ENCODE measurements at regions not wholly inside any gene's neighbourhood (a gene's known extent, or its start where the extent isn't known, plus 50 kb on each side); places are given as distances from the start of the nearest gene placed in this dataset.

GRCh38 chr2:5444854-5445253, 247.3 kb upstream of the SOX11 start:
- Histone ChIP-seq H3K27me3 (no peaks in the 10 kb centered on the region), H3K9me3 (no peaks in the 10 kb centered on the region), H3K36me3 (no peaks in the 10 kb centered on the region), H3K27ac (no peak overlapping the region), H3K4me3 (no peak overlapping the region), H3K4me1 (no peaks in the 10 kb centered on the region)
- intact Hi-C loops (cut with DNase I), result no loop called here
- no peak for ATAC-seq
- WGBS, 2 donors, result 66 to 76% methylated on average over 4 of the region's 4 CpGs
- no peak for DNase-seq
- FAIRE-seq, result no peak
- no peak for TF ChIP-seq CTCF (IDR thresholded peaks at IDR 0.05)

GRCh38 chr2:5449867-5450266, 242.3 kb upstream of the SOX11 start:
- H3K27me3 ChIP-seq, result no peaks in the 10 kb centered on the region
- no peak overlapping the region for H3K27ac ChIP-seq
- intact Hi-C loops (cut with DNase I), result no loop called here
- no peak for TF ChIP-seq CTCF (IDR thresholded peaks at IDR 0.05)
- H3K4me1 ChIP-seq, result no peaks in the 10 kb centered on the region
- FAIRE-seq, result no peak
- no peaks in the 10 kb centered on the region for H3K36me3 ChIP-seq
- H3K9me3 ChIP-seq, result no peaks in the 10 kb centered on the region
- no peak for ATAC-seq
- no peak for DNase-seq
- H3K4me3 ChIP-seq, result no peak overlapping the region

DNA sequence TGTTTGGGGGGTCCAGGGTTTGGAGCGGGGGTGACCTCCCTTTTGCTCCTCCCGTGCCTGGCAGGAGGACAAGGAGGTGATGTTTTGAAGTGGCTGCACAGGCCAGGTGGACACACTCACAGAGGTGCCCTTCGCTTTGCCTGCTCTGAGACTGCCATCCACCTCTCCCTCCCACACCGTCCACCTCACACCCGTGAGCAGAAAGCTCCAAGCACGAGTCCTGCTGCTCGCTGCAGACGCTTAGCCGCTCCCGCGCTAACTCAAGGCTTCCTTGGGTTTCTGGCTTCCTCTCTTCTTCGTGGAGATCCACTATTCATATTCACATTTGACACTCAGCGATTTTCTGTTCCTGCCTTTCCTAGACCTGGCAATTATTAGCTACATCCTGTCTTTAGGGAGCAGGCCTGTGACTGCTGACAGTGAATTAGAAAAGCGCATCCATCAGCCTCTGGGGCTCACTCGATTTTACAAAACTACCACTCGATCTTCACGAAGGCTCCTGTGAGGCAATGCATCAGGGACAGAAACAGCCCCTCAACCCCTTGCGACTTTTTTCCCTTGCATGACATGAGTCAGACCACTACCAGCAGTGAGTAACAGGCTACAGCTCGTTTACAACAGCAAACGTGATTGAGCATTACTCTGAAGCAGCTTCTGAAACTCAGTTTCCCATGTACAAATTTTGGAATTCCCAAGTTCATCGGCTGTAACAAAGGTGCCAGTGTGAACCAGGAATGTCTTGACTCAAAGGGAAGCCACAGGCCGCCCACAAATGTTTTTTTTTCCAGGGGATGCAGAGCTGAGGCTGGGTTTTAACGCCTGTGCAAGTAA, 238.7 kb upstream of the SOX11 start:
- Histone ChIP-seq H3K4me1 (no peaks in the 10 kb centered on the region), H3K9me3 (no peaks in the 10 kb centered on the region), H3K36me3 (no peaks in the 10 kb centered on the region), H3K27me3 (no peaks in the 10 kb centered on the region), H3K27ac (no peak overlapping the region), H3K4me3 (no peak overlapping the region)
- ATAC-seq (no peak), FAIRE-seq (no peak), DNase-seq (no peak)
- no peak for TF ChIP-seq CTCF (IDR thresholded peaks at IDR 0.05)
- WGBS, 2 donors, result 51 to 53% methylated on average over 23 of the region's 23 CpGs
- intact Hi-C loops (cut with DNase I), result no loop called here

- no peak for ATAC-seq
- Histone ChIP-seq H3K9me3 (no peaks in the 10 kb centered on the region), H3K27me3 (no peaks in the 10 kb centered on the region), H3K27ac (no peak overlapping the region), H3K4me3 (no peak overlapping the region), H3K4me1 (no peaks in the 10 kb centered on the region), H3K36me3 (no peaks in the 10 kb centered on the region)
- TF ChIP-seq CTCF (IDR thresholded peaks at IDR 0.05), result no peak
- FAIRE-seq, result no peak
- 55 to 69% methylated on average over 4 of the region's 4 CpGs for WGBS, 2 donors
- DNase-seq, result no peak
- intact Hi-C loops (cut with DNase I), result no loop called here
Measured at GRCh38 chr2:5454051-5454390, 238.2 kb upstream of the SOX11 start.

- 77 to 82% methylated on average over 6 of the region's 6 CpGs for WGBS, 2 donors
- no peaks in the 10 kb centered on the region for H3K27me3 ChIP-seq
Measured at GRCh38 chr2:5459041-5459440, 233.1 kb upstream of the SOX11 start.

More at GRCh38 chr2:5459041-5459440, 233.1 kb upstream of the SOX11 start:
- no peak for DNase-seq
- Histone ChIP-seq H3K4me1 (no peaks in the 10 kb centered on the region), H3K9me3 (no peaks in the 10 kb centered on the region), H3K36me3 (no peaks in the 10 kb centered on the region), H3K27ac (no peak overlapping the region), H3K4me3 (no peak overlapping the region)
- no peak for ATAC-seq
- TF ChIP-seq CTCF (IDR thresholded peaks at IDR 0.05), result no peak
- FAIRE-seq, result no peak
- intact Hi-C loops (cut with DNase I), result no loop called here

Data from pancreas (tissue), 10 donors.